ENCODE measurements at regions not wholly inside any gene's neighbourhood (a gene's known extent, or its start where the extent isn't known, plus 50 kb on each side); places are given as distances from the start of the nearest gene placed in this dataset.
"Not testable (repeated sequence)": the region's sequence is repeated elsewhere in the genome, so short reads cannot be mapped to it uniquely, and the experiment has no call there.

- DNase-seq (ENCODE audit: low read depth): no peak
Observed at GRCh38 chr10:44008270-44008916, 359.7 kb upstream of the ZNF32 start.

GRCh38 chr10:44006771-44007170 is 358.1 kb upstream of the ZNF32 start:
- DNase-seq (ENCODE audit: low read depth): peak; percentile 22

- DNase-seq (ENCODE audit: low read depth): no peak
Observed at GRCh38 chr10:44005788-44006099, 357.1 kb upstream of the ZNF32 start.

- DNase-seq (ENCODE audit: low read depth): no peak
Observed at GRCh38 chr10:44004913-44005787, 356.5 kb upstream of the ZNF32 start.

GRCh38 chr10:43998021-43998809 is 349.5 kb upstream of the ZNF32 start:
- DNase-seq (ENCODE audit: low read depth): peak; percentile 16

GRCh38 chr10:43997330-43997729 is 348.6 kb upstream of the ZNF32 start:
- no peak for DNase-seq (ENCODE audit: low read depth)

GRCh38 chr10:43994539-43994938 is 345.9 kb upstream of the ZNF32 start:
- DNase-seq (ENCODE audit: low read depth): no peak

- not testable (repeated sequence) for DNase-seq (ENCODE audit: low read depth)
Observed at GRCh38 chr10:43992816-43993215, 344.1 kb upstream of the ZNF32 start.

GRCh38 chr10:43986374-43986773 is 337.7 kb upstream of the ZNF32 start:
- no peak for DNase-seq (ENCODE audit: low read depth)

- no peak for DNase-seq (ENCODE audit: low read depth)
Observed at GRCh38 chr10:43985941-43986340, 337.3 kb upstream of the ZNF32 start.

- no peak for DNase-seq (ENCODE audit: low read depth)
Observed at GRCh38 chr10:43983856-43984271, 335.2 kb upstream of the ZNF32 start.

GRCh38 chr10:43983405-43983804 is 334.7 kb upstream of the ZNF32 start:
- DNase-seq (ENCODE audit: low read depth): no peak

- no peak for DNase-seq (ENCODE audit: low read depth)
Observed at GRCh38 chr10:43982250-43982649, 333.6 kb upstream of the ZNF32 start.

GRCh38 chr10:43981696-43982095 is 333.0 kb upstream of the ZNF32 start:
- no peak for DNase-seq (ENCODE audit: low read depth)

- peak; percentile 53 for DNase-seq (ENCODE audit: low read depth)
Observed at GRCh38 chr10:43981232-43981631, 332.6 kb upstream of the ZNF32 start.

GRCh38 chr10:43980715-43981114 is 332.0 kb upstream of the ZNF32 start:
- no peak for DNase-seq (ENCODE audit: low read depth)

GRCh38 chr10:43980313-43980712 is 331.6 kb upstream of the ZNF32 start:
- DNase-seq (ENCODE audit: low read depth): no peak

- no peak for DNase-seq (ENCODE audit: low read depth)
Observed at GRCh38 chr10:43979551-43979950, 330.9 kb upstream of the ZNF32 start.

GRCh38 chr10:43978936-43979335 is 330.3 kb upstream of the ZNF32 start:
- DNase-seq (ENCODE audit: low read depth): no peak

- DNase-seq (ENCODE audit: low read depth): no peak
Observed at GRCh38 chr10:43978091-43978490, 329.4 kb upstream of the ZNF32 start.

- no peak for DNase-seq (ENCODE audit: low read depth)
Observed at GRCh38 chr10:43976292-43976691, 327.6 kb upstream of the ZNF32 start.

- no peak for DNase-seq (ENCODE audit: low read depth)
Observed at GRCh38 chr10:43973801-43974200, 325.1 kb upstream of the ZNF32 start.
